A673 (cell line): ENCODE measurements at regions not wholly inside any gene's neighbourhood (a gene's known extent, or its start where the extent isn't known, plus 50 kb on each side); places are given as distances from the start of the nearest gene placed in this dataset.

ENCODE experiments used
- BruUV-seq: library from RNA; stranded (reverse); fragments of 400-500 nt; replicated peaks from 2 replicates; lab custom pipeline; 2021; lab: Mats Ljungman, UMichigan
- CTCF ChIA-PET: fragments of 300-600 bp; sonication (Branson Sonifier 250); formaldehyde crosslinking; loops from one replicate; lab custom pipeline; 2022; ENCODE audit warnings: antibody characterized with exemption; lab: Charles Lee
- POLR2A ChIA-PET: fragments of 300-600 bp; sonication (Branson Sonifier 250); formaldehyde crosslinking; loops from one replicate; lab custom pipeline; 2022; ENCODE audit warnings: antibody characterized with exemption; ENCODE audit not compliant: low non-redundant PET; lab: Charles Lee
- DNase-seq: peaks from one replicate; pipeline ENCODE4 v3.0.0-alpha.2; 2015; ENCODE audit warnings: low spot score
- H3K27ac ChIP-seq: fragments of 200-600 bp; sonication (generic); 2 replicates; pipeline ENCODE4 v1.5.1; 2016; ENCODE audit warnings: mixed run types, low read depth, mild to moderate bottlenecking, mixed read lengths, antibody characterized with exemption, low read length; ENCODE audit not compliant: poor library complexity, severe bottlenecking
- H3K27me3 ChIP-seq: fragments of 200-600 bp; sonication (generic); replicated peaks from 2 replicates; pipeline ENCODE4 v1.6.1; 2017; ENCODE audit warnings: mixed run types, low read depth, mild to moderate bottlenecking, mixed read lengths, antibody characterized with exemption, low read length; ENCODE audit not compliant: insufficient read depth, poor library complexity
- H3K36me3 ChIP-seq: fragments of 200-600 bp; sonication (generic); 2 replicates; pipeline ENCODE4 v1.6.1; 2016; ENCODE audit warnings: mixed run types, mild to moderate bottlenecking, mixed read lengths, antibody characterized with exemption, low read length; ENCODE audit not compliant: insufficient read depth, poor library complexity, severe bottlenecking
- H3K4me1 ChIP-seq: fragments of 200-600 bp; sonication (generic); 2 replicates; pipeline ENCODE4 v1.6.1; 2017; ENCODE audit warnings: mixed run types, mild to moderate bottlenecking, mixed read lengths, antibody characterized with exemption, low read length; ENCODE audit not compliant: insufficient read depth, poor library complexity, severe bottlenecking
- H3K4me3 ChIP-seq: fragments of 200-600 bp; sonication (generic); 2 replicates; pipeline ENCODE4 v1.5.1; 2016; ENCODE audit warnings: low read depth, mixed run types, mild to moderate bottlenecking, mixed read lengths, low read length; ENCODE audit not compliant: poor library complexity, severe bottlenecking
- H3K9me3 ChIP-seq: fragments of 200-600 bp; sonication (generic); 2 replicates; pipeline ENCODE4 v1.6.1; 2016; ENCODE audit warnings: mixed run types, low read depth, mild to moderate bottlenecking, mixed read lengths, antibody characterized with exemption, low read length; ENCODE audit not compliant: poor library complexity, severe bottlenecking
- EZH2 ChIP-seq: fragments of 200-600 bp; sonication (generic); IDR thresholded peaks from 2 replicates; pipeline ENCODE4 v1.6.1; 2017; ENCODE audit warnings: borderline replicate concordance, low read depth, mild to moderate bottlenecking, mixed read lengths, antibody characterized with exemption, low read length; ENCODE audit not compliant: poor library complexity, severe bottlenecking
- intact Hi-C: fragments of 100-400 bp; cut with micrococcal nuclease; formaldehyde crosslinking; loops from one replicate; pipeline ENCODE4 v1.10.0; 2022; ENCODE audit not compliant: unreplicated experiment
- TF ChIP-seq, protein P1 (sequence below): fragments of 300-800, 200-600 bp; sonication (generic); conservative IDR thresholded peaks from 2 replicates; pipeline ENCODE4 v1.5.1; 2017; ENCODE audit warnings: low read depth, mild to moderate bottlenecking, antibody characterized with exemption, low read length, moderate library complexity, mixed read lengths

DNA sequence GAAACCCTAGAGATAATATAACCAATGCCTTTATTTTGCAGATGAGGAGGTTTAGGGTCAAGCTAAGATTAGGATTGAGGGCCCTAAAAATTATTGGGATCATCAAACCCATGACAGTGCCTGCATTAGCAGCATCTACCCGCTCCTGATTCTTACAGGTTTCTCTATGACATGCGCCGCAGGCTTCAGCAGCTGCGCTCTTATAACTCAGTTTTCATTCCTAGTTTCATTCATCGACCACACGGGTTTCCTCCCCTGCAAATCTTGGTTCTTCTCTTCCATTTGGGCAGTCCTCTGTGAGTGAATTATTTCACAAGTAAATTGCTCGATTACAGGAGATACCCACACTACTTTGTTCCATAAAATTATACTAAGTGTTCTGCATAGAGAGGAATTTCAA is 137.2 kb downstream of the SLC24A2 start:
- intact Hi-C loops = loop anchor here (10.0 kb wide), 1 partner anchor 57 kb away; no protein-coding TSS in a partner anchor

DNA sequence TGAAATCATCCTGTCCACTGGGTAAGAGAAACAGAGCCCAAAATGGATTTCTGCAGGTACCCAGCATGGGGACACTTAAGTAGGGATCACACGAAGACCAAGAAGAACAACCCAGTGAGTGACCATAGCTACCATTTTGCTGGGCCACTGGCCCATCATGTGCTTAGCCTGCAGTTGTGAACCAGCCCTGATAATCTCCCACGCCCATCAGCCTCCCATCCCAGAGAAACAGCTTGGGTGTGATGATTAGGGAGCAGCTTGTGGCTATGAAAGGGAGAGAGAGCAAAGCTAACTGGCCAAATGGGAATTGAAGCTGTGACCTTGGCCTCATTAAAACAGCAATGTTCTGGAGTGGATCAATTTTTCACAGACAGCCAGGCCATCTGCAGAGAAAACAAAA is 138.5 kb downstream of the SLC24A2 start:
- no peak overlapping the region for H3K27ac ChIP-seq
- ChIA-PET CTCF (no interaction called here), POLR2A (no interaction called here)
- H3K27me3 ChIP-seq = no peaks in the 10 kb centered on the region
- H3K4me3 ChIP-seq = no peak overlapping the region
- intact Hi-C loops = loop anchor here (10.0 kb wide), 1 partner anchor 56 kb away; no protein-coding TSS in a partner anchor
- H3K9me3 ChIP-seq = no peaks in the 10 kb centered on the region
- TF ChIP-seq EZH2 = no peak
- TF ChIP-seq, protein P1, sequence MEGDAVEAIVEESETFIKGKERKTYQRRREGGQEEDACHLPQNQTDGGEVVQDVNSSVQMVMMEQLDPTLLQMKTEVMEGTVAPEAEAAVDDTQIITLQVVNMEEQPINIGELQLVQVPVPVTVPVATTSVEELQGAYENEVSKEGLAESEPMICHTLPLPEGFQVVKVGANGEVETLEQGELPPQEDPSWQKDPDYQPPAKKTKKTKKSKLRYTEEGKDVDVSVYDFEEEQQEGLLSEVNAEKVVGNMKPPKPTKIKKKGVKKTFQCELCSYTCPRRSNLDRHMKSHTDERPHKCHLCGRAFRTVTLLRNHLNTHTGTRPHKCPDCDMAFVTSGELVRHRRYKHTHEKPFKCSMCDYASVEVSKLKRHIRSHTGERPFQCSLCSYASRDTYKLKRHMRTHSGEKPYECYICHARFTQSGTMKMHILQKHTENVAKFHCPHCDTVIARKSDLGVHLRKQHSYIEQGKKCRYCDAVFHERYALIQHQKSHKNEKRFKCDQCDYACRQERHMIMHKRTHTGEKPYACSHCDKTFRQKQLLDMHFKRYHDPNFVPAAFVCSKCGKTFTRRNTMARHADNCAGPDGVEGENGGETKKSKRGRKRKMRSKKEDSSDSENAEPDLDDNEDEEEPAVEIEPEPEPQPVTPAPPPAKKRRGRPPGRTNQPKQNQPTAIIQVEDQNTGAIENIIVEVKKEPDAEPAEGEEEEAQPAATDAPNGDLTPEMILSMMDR = no peak
- H3K36me3 ChIP-seq = no peaks in the 10 kb centered on the region
- DNase-seq = no peak
- no peaks in the 10 kb centered on the region for H3K4me1 ChIP-seq
- no TSS peak for BruUV-seq

More for the DNA sequence above, 137.2 kb downstream of the SLC24A2 start:
- Histone ChIP-seq H3K36me3 (no peaks in the 10 kb centered on the region), H3K9me3 (no peaks in the 10 kb centered on the region), H3K27me3 (no peaks in the 10 kb centered on the region), H3K4me3 (no peak overlapping the region), H3K27ac (no peak overlapping the region), H3K4me1 (no peaks in the 10 kb centered on the region)
- no TSS peak for BruUV-seq
- CTCF ChIA-PET = no interaction called here
- POLR2A ChIA-PET = no interaction called here
- TF ChIP-seq, protein P1 = no peak
- DNase-seq = no peak

DNA sequence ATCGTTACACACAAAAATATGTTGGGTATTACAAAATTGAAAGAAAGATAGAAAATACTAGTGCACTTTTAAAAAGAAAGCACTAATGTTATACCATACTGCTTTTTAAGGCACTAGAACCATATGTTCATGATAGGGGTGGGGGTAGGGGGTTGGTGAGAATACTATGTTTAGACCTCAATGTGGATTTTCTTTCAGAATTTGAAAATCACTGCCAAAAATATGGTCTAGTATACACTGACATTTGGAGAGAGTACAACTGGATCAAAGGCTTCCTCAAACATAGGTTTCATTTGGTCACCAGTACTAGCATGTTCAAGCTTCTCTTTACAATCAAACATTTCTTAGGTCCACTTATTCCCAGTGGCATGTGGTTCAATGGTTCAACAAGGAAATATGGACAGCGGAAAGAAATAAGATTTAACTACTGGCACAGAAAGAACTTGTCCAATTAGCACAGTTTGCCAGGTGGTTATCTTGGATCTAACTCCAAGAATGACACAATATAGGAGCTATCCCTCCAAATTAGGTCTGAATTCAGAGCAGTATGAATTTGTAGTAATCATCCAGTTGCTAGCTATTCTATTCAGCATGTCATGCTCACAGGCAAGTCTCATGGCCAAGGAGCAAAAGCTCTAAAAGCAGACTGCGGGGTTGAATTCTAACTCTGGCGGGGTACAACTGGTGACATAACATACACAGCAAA is 139.3 kb downstream of the SLC24A2 start:
- BruUV-seq = no TSS peak
- CTCF ChIA-PET = no interaction called here
- POLR2A ChIA-PET = no interaction called here
- no peaks in the 10 kb centered on the region for H3K4me1 ChIP-seq
- H3K4me3 ChIP-seq = no peak overlapping the region
- H3K9me3 ChIP-seq = no peaks in the 10 kb centered on the region
- DNase-seq = no peak
- TF ChIP-seq, protein P1 = no peak
- TF ChIP-seq EZH2 = no peak
- H3K27me3 ChIP-seq = no peaks in the 10 kb centered on the region
- intact Hi-C loops = loop anchor here (10.0 kb wide), 1 partner anchor 55 kb away; no protein-coding TSS in a partner anchor
- H3K36me3 ChIP-seq = no peaks in the 10 kb centered on the region
- H3K27ac ChIP-seq = no peak overlapping the region
